PC-9 (cell line): ENCODE measurements at regions not wholly inside any gene's neighbourhood (a gene's known extent, or its start where the extent isn't known, plus 50 kb on each side); places are given as distances from the start of the nearest gene placed in this dataset.

Experiments
- BruUV-seq: library from RNA; stranded (reverse); fragments of 400-500 nt; replicated peaks from 2 replicates; lab custom pipeline; 2021; lab: Mats Ljungman, UMichigan
- CTCF ChIA-PET: fragments of 300-600 bp; sonication (Branson Sonifier 250); formaldehyde crosslinking; loops from one replicate; lab custom pipeline; 2022; ENCODE audit warnings: antibody characterized with exemption; lab: Charles Lee
- POLR2A ChIA-PET: fragments of 300-600 bp; sonication (Branson Sonifier 250); formaldehyde crosslinking; loops from one replicate; lab custom pipeline; 2022; ENCODE audit warnings: antibody characterized with exemption; ENCODE audit not compliant: unreplicated experiment; lab: Charles Lee
- DNase-seq, 2 experiments: peaks; one replicate each; pipeline versions ENCODE4 v3.0.0 to v3.0.0-alpha.2; 2015 to 2022; ENCODE audit warnings: mixed read lengths in 1 of 2
- H2AFZ ChIP-seq: fragments of 200-600 bp; sonication (generic); 2 replicates; pipeline ENCODE4 v1.8.1; 2017; ENCODE audit warnings: antibody characterized with exemption
- H3F3A ChIP-seq: fragments of 200-600 bp; sonication (generic); 2 replicates; pipeline ENCODE4 v1.8.1; 2017; ENCODE audit warnings: antibody characterized with exemption, mild to moderate bottlenecking, low read depth; ENCODE audit not compliant: insufficient read depth
- H3K27ac ChIP-seq: fragments of 200-600 bp; sonication (generic); 2 replicates; pipeline ENCODE4 v1.6.1; 2016; ENCODE audit warnings: mixed run types
- H3K27me3 ChIP-seq: fragments of 200-600 bp; sonication (generic); 2 replicates; pipeline ENCODE4 v1.6.1; 2016; ENCODE audit warnings: low read depth, mixed run types; ENCODE audit not compliant: insufficient read depth
- H3K36me3 ChIP-seq: fragments of 200-600 bp; sonication (generic); 2 replicates; pipeline ENCODE4 v1.6.1; 2016; ENCODE audit warnings: low read depth, mixed run types
- H3K4me1 ChIP-seq: fragments of 200-600 bp; sonication (generic); replicated peaks from 2 replicates; pipeline ENCODE4 v1.6.1; 2016; ENCODE audit warnings: mixed run types; ENCODE audit not compliant: insufficient read depth
- H3K4me2 ChIP-seq: fragments of 200-600 bp; sonication (generic); 2 replicates; pipeline ENCODE4 v1.6.1; 2017; ENCODE audit warnings: mixed run types
- H3K4me3 ChIP-seq: fragments of 200-600 bp; sonication (generic); 2 replicates; pipeline ENCODE4 v1.6.1; 2016; ENCODE audit warnings: mixed run types
- H3K79me2 ChIP-seq: fragments of 200-600 bp; sonication (generic); 2 replicates; pipeline ENCODE4 v1.6.1; 2017; ENCODE audit warnings: low read depth, mixed run types
- H3K9me2 ChIP-seq: fragments of 200-600 bp; sonication (generic); 2 replicates; pipeline ENCODE4 v1.8.1; 2017; ENCODE audit warnings: mild to moderate bottlenecking; ENCODE audit not compliant: insufficient read depth
- H3K9me3 ChIP-seq: fragments of 200-600 bp; sonication (generic); 2 replicates; pipeline ENCODE4 v1.8.1; 2016; ENCODE audit warnings: low read depth; ENCODE audit not compliant: insufficient read depth
- H4K20me1 ChIP-seq: fragments of 200-600 bp; sonication (generic); 2 replicates; pipeline ENCODE4 v1.8.1; 2017; ENCODE audit not compliant: insufficient read depth
- EZH2 ChIP-seq: fragments of 200-600 bp; sonication (generic); IDR thresholded peaks from 2 replicates; pipeline ENCODE4 v1.8.0; 2017; ENCODE audit warnings: antibody characterized with exemption, low read depth
- intact Hi-C: fragments of 100-400 bp; cut with micrococcal nuclease; formaldehyde crosslinking; loops from one replicate; pipeline ENCODE4 v1.10.0; 2022; ENCODE audit not compliant: unreplicated experiment
- TF ChIP-seq, protein P1 (sequence below): fragments of 200-600 bp; sonication (generic); conservative IDR thresholded peaks from 2 replicates; pipeline ENCODE4 v1.6.1; 2017; ENCODE audit warnings: mixed run types, antibody characterized with exemption, mild to moderate bottlenecking, moderate library complexity

DNA sequence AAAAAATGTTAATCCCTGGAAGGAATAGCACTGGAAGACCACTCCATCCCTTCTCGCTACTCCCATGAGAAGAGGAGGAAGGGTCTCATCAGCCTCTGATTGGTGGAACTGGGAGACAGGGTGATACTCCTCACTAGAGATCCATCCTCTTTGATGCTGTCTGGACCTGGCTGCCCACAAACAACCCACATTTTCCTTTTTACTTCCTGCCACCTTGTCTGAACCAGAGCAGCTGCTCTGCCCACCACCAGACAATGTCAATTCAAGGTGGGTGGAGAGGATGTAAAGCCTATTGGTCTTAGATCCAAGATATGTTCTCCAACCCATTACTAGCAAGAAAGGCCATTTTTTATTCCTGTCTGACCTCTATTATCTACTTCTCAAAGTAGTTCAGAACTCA is 246.9 kb upstream of the TANK start:
- Histone ChIP-seq H3K9me3 (no peaks in the 10 kb centered on the region), H3K36me3 (no peaks in the 10 kb centered on the region), H3K79me2 (no peaks in the 10 kb centered on the region), H3K4me3 (no peak overlapping the region), H3K9me2 (no peaks in the 10 kb centered on the region), H3K4me1 (no peaks in the 10 kb centered on the region), H3K27me3 (no peaks in the 10 kb centered on the region), H3K27ac (no peak overlapping the region), H3F3A (no peaks in the 10 kb centered on the region), H2AFZ (no peak overlapping the region), H3K4me2 (no peak overlapping the region), H4K20me1 (no peaks in the 10 kb centered on the region)
- intact Hi-C loops = no loop called here
- BruUV-seq = no TSS peak
- TF ChIP-seq, protein P1, sequence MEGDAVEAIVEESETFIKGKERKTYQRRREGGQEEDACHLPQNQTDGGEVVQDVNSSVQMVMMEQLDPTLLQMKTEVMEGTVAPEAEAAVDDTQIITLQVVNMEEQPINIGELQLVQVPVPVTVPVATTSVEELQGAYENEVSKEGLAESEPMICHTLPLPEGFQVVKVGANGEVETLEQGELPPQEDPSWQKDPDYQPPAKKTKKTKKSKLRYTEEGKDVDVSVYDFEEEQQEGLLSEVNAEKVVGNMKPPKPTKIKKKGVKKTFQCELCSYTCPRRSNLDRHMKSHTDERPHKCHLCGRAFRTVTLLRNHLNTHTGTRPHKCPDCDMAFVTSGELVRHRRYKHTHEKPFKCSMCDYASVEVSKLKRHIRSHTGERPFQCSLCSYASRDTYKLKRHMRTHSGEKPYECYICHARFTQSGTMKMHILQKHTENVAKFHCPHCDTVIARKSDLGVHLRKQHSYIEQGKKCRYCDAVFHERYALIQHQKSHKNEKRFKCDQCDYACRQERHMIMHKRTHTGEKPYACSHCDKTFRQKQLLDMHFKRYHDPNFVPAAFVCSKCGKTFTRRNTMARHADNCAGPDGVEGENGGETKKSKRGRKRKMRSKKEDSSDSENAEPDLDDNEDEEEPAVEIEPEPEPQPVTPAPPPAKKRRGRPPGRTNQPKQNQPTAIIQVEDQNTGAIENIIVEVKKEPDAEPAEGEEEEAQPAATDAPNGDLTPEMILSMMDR = no peak
- TF ChIP-seq EZH2 = no peak
- POLR2A ChIA-PET = no interaction called here
- CTCF ChIA-PET = no interaction called here
- no peak for DNase-seq

DNA sequence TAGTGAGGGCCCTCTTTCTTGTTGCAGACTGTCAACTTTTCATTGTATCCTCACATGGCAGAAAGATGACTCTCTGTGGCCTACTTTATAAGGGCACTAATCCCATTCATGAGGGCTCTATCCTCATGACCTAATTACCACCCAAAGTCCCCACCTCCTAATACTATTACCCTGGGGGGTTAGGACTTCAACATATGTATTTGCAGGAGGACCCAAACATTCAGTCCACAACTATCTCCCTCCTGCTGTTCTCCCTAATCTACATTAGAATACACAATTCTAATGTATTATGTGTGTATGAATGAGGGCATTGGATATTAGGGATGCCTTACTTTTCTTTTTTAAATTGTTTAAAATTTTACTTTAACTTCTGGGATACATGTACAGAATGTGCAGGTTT is 246.0 kb upstream of the TANK start:
- no TSS peak for BruUV-seq
- POLR2A ChIA-PET = no interaction called here
- Histone ChIP-seq H3K36me3 (no peaks in the 10 kb centered on the region), H3K9me2 (no peaks in the 10 kb centered on the region), H2AFZ (no peak overlapping the region), H3K9me3 (no peaks in the 10 kb centered on the region), H3K4me2 (no peak overlapping the region), H3K4me1 (no peaks in the 10 kb centered on the region), H3K27me3 (no peaks in the 10 kb centered on the region), H3K27ac (no peak overlapping the region), H3K4me3 (no peak overlapping the region), H3F3A (no peaks in the 10 kb centered on the region), H3K79me2 (no peaks in the 10 kb centered on the region), H4K20me1 (no peaks in the 10 kb centered on the region)
- CTCF ChIA-PET = no interaction called here
- intact Hi-C loops = no loop called here
- TF ChIP-seq, protein P1 = no peak
- TF ChIP-seq EZH2 = no peak
- no peak for DNase-seq

DNA sequence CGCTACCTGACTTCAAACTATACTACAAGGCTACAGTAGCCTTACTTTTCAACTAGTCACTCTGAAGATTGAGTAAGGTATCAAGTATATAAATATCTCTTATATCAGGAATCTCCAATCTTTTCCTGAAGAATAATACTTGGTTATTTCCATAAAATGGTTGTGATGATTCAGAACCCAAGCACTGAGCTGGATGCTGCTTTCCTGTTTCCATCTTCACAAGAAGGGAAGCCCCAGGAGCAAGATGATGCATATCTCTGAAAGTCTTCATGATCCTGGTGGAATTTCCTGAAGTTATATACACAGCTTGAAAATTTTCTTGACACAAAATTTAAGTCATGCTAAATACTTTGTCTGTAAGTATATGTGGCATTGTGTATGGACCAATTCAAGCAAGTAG is 243.9 kb upstream of the TANK start:
- POLR2A ChIA-PET = no interaction called here
- CTCF ChIA-PET = no interaction called here

More for the DNA sequence above, 243.9 kb upstream of the TANK start:
- no peak for TF ChIP-seq EZH2
- TF ChIP-seq, protein P1 = no peak
- intact Hi-C loops = loop anchor here (5.0 kb wide), 1 partner anchor 269 kb away; no protein-coding TSS in a partner anchor
- Histone ChIP-seq H3K79me2 (no peaks in the 10 kb centered on the region), H3K9me2 (no peaks in the 10 kb centered on the region), H3K4me3 (no peak overlapping the region), H3K4me1 (no peaks in the 10 kb centered on the region), H4K20me1 (no peaks in the 10 kb centered on the region), H3K4me2 (no peak overlapping the region), H3K36me3 (no peaks in the 10 kb centered on the region), H3F3A (no peaks in the 10 kb centered on the region), H3K27ac (no peak overlapping the region), H3K27me3 (no peaks in the 10 kb centered on the region), H3K9me3 (no peaks in the 10 kb centered on the region), H2AFZ (no peak overlapping the region)
- DNase-seq = no peak
- no TSS peak for BruUV-seq
